Stomach (tissue), 4 donors: ENCODE measurements at regions not wholly inside any gene's neighbourhood (a gene's known extent, or its start where the extent isn't known, plus 50 kb on each side); places are given as distances from the start of the nearest gene placed in this dataset.

Experiments used
- EP300 ChIP-seq: sonication (generic); formaldehyde crosslinking; IDR thresholded peaks from one replicate; pipeline ENCODE4 v1.6.1; 2017; ENCODE audit warnings: antibody characterized with exemption
- POLR2A ChIP-seq, 4 donors: fragments of 450-650 bp; IDR thresholded peaks; one replicate each; pipeline ENCODE4 v1.6.1; 2016; ENCODE audit warnings: antibody characterized with exemption in 4 of 4, control low read depth in 2 of 4, mild to moderate bottlenecking in 1 of 4, moderate library complexity in 1 of 4
- POLR2AphosphoS5 ChIP-seq, 3 donors: sonication (generic); formaldehyde crosslinking; IDR thresholded peaks; one replicate each; pipeline ENCODE4 v1.6.1; 2016; ENCODE audit warnings: antibody characterized with exemption in 3 of 3
- TF ChIP-seq, protein P1 (sequence below), 7 experiments: fragments of 450-650 bp in 4 of 7; fragments of 200-600 bp in 3 of 7; sonication (generic) in 3 of 7; IDR thresholded peaks; one replicate each; pipeline ENCODE4 v1.5.1; 2016 to 2019; ENCODE audit warnings: antibody characterized with exemption in 7 of 7, control low read depth in 2 of 7, mild to moderate bottlenecking in 1 of 7

GRCh38 chr15:31275331-31276262, 51.0 kb upstream of the KLF13 start:
- TF ChIP-seq POLR2A (IDR thresholded peaks at IDR 0.05) (no peak), EP300 (no peak), POLR2AphosphoS5 (IDR thresholded peaks at IDR 0.05) (no peak)
- TF ChIP-seq, protein P1, sequence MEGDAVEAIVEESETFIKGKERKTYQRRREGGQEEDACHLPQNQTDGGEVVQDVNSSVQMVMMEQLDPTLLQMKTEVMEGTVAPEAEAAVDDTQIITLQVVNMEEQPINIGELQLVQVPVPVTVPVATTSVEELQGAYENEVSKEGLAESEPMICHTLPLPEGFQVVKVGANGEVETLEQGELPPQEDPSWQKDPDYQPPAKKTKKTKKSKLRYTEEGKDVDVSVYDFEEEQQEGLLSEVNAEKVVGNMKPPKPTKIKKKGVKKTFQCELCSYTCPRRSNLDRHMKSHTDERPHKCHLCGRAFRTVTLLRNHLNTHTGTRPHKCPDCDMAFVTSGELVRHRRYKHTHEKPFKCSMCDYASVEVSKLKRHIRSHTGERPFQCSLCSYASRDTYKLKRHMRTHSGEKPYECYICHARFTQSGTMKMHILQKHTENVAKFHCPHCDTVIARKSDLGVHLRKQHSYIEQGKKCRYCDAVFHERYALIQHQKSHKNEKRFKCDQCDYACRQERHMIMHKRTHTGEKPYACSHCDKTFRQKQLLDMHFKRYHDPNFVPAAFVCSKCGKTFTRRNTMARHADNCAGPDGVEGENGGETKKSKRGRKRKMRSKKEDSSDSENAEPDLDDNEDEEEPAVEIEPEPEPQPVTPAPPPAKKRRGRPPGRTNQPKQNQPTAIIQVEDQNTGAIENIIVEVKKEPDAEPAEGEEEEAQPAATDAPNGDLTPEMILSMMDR (IDR thresholded peaks at IDR 0.05), result no peak
